ENCODE measurements at regions not wholly inside any gene's neighbourhood (a gene's known extent, or its start where the extent isn't known, plus 50 kb on each side); places are given as distances from the start of the nearest gene placed in this dataset.

- WGBS, 2 experiments (ENCODE audit: extremely low coverage in 2 of 2, insufficient read length in 1 of 2): no CpG with 5 or more reads among the region's 5 CpGs
Measured at GRCh38 chr4:188454575-188454974, 315.3 kb downstream of the TRIML1 start.

More at GRCh38 chr4:188454575-188454974, 315.3 kb downstream of the TRIML1 start:
- no peak overlapping the region for H3K4ac ChIP-seq (ENCODE audit: low read depth, low read length)
- no peak overlapping the region for H2AK5ac ChIP-seq (ENCODE audit: low read depth, low read length)
- no peaks in the 10 kb centered on the region for H3K36me3 ChIP-seq (ENCODE audit: control insufficient read depth, insufficient read depth, low read length)
- H4K8ac ChIP-seq (ENCODE audit: low read depth in 2 of 2, low read length in 2 of 2): peak overlapping the region in 1 of 2 experiments; percentile 47; a peak in 1 of 4 replicates
- H2BK15ac ChIP-seq (ENCODE audit: low read depth, low read length): no peak overlapping the region
- no peak overlapping the region for H3K18ac ChIP-seq (ENCODE audit: low read depth, low read length)
- no peaks in the 10 kb centered on the region; the same call in 1 of the 2 replicates for H3K4me1 ChIP-seq (ENCODE audit: control insufficient read depth, insufficient read depth, low read length)
- no peak overlapping the region for H3K27ac ChIP-seq (ENCODE audit: insufficient read depth, low read length)
- H4K91ac ChIP-seq (ENCODE audit: insufficient read depth, low read depth, low read length): peak overlapping the region; percentile 2; the same call in 1 of the 2 replicates
- DNase-seq (no peak), ATAC-seq (ENCODE audit: low read depth) (no peak)
- H2BK5ac ChIP-seq (ENCODE audit: low read depth, low read length, poor library complexity, severe bottlenecking): no peak overlapping the region
- H2AK9ac ChIP-seq (replicated peaks; ENCODE audit: low read depth, low read length, poor library complexity): no peak overlapping the region
- no peak overlapping the region for H2BK20ac ChIP-seq (ENCODE audit: low read depth, low read length)
- no peaks in the 10 kb centered on the region for H3K9me1 ChIP-seq (ENCODE audit: insufficient read depth, low read length)
- ChIA-PET CTCF (no interaction called here), POLR2A (ENCODE audit: unreplicated experiment) (no interaction called here)
- no peak overlapping the region for H2BK120ac ChIP-seq (ENCODE audit: low read depth, low read length)
- H3K56ac ChIP-seq (ENCODE audit: extremely low read depth, insufficient read depth, low read length): no peak overlapping the region
- no TSS peak for BruUV-seq (replicated peaks)
- dilution Hi-C loops (cut with HindIII; ENCODE audit: low sequenced_read_pairs, unreplicated experiment): no loop called here
- H3K23ac ChIP-seq (ENCODE audit: low read depth, low read length): no peak overlapping the region; the same call in 1 of the 2 replicates
- no peaks in the 10 kb centered on the region for H4K20me1 ChIP-seq (ENCODE audit: insufficient read depth, low read length)
- H3K79me1 ChIP-seq (ENCODE audit: low read depth in 1 of 2, low read length in 2 of 2): no peaks in the 10 kb centered on the region
- no peaks in the 10 kb centered on the region for H3K27me3 ChIP-seq (ENCODE audit: control insufficient read depth, insufficient read depth, low read length)
- TF ChIP-seq MXI1 (IDR thresholded peaks at IDR 0.05; ENCODE audit: borderline replicate concordance, low read depth, low read length) (no peak), RAD21 (IDR thresholded peaks at IDR 0.05; ENCODE audit: low read length) (no peak)
- H3K9me3 ChIP-seq (ENCODE audit: control insufficient read depth, insufficient read depth, low read length): no peaks in the 10 kb centered on the region
- peak overlapping the region; percentile 71 for H2AFZ ChIP-seq (replicated peaks; ENCODE audit: low read length, poor library complexity)
- in situ Hi-C loops (cut with MboI; ENCODE audit: low sequenced_read_pairs): no loop called here
- no peak overlapping the region for H4K5ac ChIP-seq (ENCODE audit: low read depth, low read length)
- H3K4me3 ChIP-seq (ENCODE audit: insufficient read depth, low read depth, low read length): no peak overlapping the region
- H3K14ac ChIP-seq (replicated peaks; ENCODE audit: low read depth, low read length): 0 out of 2 replicates have a peak overlapping the region, but pooled peaks have one; percentile 56
- intact Hi-C loops (cut with micrococcal nuclease): no loop called here
- no peak overlapping the region for H3K9ac ChIP-seq (ENCODE audit: low read depth, low read length)
- no peak overlapping the region for H3K4me2 ChIP-seq (ENCODE audit: low read depth, low read length)

All from IMR-90 (cell line).